ENCODE measurements at regions not wholly inside any gene's neighbourhood (a gene's known extent, or its start where the extent isn't known, plus 50 kb on each side); places are given as distances from the start of the nearest gene placed in this dataset.

GRCh38 chr13:74769333-74769732 is 635.1 kb upstream of the KLF12 start:
- TF ChIP-seq CTCF (IDR thresholded peaks at IDR 0.05; ENCODE audit: poor library complexity) (no peak), EZH2 (IDR thresholded peaks at IDR 0.05; ENCODE audit: borderline replicate concordance) (no peak), EZH2phosphoT487 (IDR thresholded peaks at IDR 0.05; ENCODE audit: low read depth, severe bottlenecking, unreplicated experiment) (no peak)
